Hematopoietic multipotent progenitor cell treated with erythropoietin and hydrocortisone succinate and interleukin-3 and kit ligand, for 8 days (in vitro differentiated cells): ENCODE measurements at regions not wholly inside any gene's neighbourhood (a gene's known extent, or its start where the extent isn't known, plus 50 kb on each side); places are given as distances from the start of the nearest gene placed in this dataset.

Experiments used
- DNase-seq: peaks from one replicate; pipeline ENCODE4 v3.0.0-alpha.2; 2015

DNA sequence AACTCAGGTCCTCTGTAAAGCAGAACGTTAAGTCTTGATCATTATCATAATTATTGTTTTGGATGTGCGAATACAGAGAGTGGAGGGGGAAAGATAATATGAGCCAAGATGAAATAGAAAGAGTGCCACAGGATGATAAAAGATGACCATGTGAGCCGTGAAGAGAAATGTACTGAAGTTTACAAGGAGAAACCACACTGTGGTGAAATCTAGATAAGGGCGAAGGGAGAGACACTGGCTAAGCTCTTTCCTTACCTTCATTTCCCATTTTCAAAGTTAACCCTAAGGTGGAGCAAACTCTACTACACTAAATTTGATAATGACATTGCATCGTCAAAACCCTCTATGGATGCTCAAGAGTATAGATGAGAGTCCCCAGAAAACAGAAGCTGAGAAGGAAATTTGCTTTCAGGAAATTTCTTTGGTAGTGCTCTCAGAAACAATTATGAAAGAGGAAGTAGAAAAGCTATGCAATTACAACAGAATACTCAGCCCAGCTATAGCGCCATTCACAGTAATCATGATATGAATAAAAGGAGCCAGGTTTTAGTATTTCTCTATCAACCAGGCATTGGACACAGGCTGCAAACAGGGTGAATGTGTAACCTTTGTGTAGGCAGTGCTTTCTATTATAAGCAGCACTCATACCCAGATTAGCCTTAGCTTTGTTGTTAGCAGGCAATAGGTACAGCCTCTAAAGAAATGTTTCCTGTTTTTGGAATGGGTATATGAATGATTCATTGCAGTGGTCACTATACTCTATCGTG lies 1080.7 kb downstream of the GRIK2 start:
- DNase-seq, result no peak

DNA sequence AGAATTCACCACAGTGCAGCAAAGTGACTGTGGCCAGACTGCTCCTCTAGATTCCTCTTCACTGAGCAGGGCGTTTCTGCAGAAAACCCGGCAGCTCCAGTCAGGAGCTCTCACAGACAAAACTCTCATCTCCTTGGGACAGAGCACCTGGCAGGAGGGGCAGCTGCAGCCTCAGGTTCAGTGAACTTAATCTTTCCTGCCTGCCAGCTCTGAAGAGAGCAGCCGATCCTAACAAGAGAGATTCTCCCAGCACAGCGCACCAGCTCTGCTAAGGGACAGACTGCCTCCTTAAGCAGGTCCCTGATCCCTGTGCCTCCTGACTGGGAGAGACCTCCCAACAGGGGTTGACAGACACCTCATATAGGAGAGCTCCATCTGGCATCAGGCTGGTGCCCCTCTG lies 1065.5 kb downstream of the GRIK2 start:
- DNase-seq, result no peak

DNA sequence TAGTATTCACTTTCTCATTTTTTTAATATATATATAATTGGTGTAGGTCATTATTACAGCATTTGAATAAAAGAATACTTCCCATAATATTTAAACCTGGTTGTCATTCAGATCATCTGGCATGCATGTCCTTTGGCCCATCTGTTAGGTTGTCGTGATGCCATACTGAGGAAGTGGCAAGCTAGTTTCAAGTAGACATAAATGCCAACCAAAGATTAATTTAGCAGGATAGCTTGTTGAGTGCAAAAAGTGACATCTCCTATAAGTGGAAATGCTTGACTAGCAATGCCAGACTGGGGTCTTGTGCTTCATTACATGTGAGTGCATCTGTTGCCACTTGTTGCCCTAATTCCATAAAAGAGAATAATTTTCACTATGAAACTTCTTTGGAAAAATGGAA lies 1044.7 kb downstream of the GRIK2 start:
- DNase-seq, result no peak

DNA sequence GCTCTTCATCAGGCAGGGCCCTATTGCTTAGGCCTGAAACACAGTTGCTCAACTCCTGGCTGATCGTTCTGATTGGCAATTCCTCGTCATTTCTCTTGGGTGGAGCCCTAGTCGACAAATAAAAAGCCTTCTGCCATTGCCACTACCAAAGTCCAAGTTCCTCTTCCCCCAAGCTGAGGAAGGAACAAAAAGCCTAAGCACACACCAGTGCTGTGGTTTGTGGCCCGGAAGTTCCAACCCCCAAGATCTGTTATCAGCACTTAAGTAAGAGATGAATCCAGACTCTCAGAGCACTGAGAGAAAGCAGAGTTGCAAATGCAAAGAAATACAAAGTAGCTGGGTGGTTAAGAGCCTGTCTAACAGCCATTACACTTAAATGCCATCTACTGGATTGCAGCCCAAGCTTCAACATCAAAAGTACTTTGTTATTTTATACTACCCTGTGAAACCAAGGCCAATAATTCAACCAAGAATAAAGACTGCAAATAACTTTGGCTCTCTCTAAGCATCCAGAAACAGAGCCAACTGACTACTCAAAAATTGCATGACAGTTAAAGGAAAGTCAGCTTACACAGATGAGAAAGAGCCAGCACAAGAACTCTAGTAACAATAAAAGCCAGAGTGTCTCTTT lies 1024.0 kb downstream of the GRIK2 start:
- DNase-seq, result peak; percentile 13

DNA sequence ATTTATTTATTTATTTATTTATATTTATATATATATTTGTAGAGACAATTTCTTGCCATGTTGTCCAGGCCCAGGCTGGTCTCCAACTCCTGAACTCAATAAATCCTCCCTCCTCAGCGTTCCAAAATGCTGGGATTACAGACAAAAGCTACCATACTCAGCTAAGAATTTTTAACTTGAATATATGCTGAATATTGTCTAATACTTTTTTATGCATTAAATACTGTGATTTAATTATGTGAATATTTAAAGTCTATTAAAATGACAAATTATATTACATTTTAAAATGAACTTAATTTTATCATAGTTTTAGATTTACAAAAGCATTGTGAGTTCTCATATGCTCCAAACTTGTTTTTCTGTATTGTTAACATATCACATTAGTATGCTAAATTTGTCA lies 1022.4 kb downstream of the GRIK2 start:
- DNase-seq, result no peak

DNA sequence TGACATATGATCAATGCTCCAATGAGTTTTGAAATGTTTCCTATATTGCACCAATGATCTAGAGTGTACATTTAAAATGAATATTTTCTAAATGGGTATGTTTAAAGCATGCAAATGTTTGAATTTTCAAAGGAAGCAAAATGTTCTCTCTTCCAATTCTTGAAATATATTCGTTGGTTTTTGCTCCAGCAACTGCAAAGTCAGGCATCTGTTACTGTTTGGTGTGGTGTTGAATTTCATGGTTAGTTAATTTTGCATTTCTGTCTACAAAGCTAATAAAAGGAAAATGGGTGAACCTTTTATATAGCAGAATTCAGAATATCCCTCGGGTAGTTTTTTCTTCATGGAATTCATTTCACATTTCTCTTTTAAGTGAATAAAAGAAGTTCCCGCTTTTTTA lies 1018.3 kb downstream of the GRIK2 start:
- DNase-seq, result no peak

DNA sequence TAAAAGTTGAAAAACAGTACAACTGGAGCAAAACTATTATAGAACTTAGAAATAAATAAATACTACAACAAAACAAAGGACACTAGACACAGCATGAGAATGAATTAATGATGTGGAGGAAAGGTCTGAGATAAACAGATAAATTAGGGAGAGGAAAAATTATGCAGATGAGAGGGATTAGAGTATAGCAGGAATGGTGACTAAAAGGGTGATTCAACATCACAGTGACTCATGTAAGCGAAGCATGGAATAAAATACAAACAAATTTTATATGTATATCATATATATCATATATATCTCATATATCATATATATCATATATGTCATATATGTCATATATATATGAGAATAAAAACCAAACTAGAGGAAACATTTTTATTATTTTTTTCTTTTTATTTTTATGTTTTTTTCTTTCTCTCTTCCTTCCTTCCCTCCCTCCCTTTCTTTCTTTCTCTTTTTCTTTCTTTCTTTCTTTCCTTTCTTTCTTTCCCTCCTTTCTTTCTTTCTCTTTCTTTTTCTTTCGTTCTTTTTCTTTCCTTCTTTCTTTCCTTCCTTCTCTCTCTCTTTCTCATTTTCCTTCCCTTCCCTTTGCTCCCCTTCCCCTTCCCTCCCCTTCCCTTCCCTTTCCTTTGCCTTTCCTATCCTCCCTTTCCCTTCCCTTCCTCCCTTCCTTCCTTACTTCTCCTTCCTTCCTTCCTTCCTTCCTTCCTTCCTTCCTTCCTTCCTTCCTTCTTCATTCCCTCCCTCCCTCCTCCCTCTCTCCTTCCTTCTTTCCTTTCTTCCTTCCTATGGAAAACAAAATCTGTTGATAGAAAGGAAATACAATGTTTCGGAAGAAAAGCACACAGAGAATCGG lies 1014.6 kb downstream of the GRIK2 start:
- no peak for DNase-seq

DNA sequence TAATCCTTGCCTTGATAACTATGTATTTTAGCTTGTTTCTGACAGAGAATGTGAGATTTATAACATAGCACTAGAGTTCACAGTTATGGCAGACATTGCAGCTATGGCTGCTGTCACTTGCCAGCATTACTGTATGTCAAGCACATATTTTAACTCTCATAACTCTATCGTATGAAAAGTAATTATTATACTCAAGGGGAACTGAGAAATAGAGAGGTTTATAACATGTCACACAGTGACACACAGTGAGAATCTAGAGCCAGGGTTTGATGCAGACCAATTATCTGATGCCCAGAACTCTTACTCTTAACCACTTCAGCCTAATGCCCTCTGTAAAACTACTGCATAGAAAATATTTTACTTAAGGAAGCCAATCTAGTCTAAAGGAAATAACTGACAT lies 1012.4 kb downstream of the GRIK2 start:
- DNase-seq, result no peak

DNA sequence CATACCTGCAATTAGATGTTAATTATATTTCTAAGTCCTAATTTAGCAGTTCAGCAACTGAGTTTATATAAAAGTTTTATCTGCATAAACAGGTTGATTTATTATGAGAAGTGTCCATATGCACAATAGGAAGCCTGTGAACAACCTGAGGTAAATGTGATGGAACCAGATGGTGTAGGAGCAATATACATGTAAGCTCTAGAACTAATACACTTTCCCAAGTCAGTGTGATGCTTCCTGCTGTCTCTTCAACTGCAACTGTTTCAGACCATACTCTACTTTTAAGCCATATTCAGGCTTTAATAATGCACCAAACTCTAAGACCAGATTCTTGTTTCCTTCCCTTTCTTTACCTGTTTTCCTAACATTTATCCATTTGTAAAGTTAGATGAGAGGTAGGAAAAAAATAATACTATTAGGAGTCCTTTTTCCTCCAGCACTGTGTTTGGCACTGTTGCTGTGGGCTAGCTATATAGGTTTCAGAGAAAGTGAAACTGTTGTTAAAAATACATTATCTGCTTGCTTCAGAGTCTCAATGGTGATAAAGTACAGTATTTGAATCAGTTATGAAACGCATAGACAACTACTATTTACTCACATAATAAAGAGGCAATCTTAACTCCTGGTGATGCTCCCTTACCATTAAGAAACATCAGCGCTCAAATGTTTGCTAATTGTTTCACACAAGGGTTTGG lies 1009.3 kb downstream of the GRIK2 start:
- DNase-seq, result no peak

DNA sequence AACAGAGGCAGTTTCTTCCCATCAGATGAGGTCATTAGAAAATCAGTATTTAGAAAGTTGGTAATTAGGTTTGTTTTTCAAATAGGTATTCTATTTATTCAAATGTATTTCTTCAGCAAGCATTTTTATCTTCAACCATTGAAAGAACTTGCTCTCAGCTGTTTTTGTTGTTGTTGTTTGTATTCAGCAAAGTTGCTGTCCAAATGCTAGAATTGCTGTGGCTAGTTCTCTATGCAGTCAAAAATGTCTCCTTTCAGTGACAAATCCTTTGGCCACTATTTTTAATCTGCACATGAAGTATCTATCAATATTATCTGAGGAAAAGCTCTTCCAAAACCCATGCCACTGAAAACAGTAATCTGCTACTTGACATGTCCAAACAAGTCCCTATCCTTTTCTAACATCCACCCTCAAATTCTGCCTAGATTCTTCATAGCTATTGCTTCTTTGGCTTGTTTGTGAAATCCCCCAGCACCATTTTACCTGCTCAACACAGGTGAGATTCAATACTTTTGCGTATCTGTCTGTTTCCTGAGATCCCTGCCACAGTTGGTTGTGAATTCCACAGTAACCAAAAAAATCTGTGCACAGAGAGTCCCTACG lies 1005.4 kb downstream of the GRIK2 start:
- DNase-seq, result no peak

DNA sequence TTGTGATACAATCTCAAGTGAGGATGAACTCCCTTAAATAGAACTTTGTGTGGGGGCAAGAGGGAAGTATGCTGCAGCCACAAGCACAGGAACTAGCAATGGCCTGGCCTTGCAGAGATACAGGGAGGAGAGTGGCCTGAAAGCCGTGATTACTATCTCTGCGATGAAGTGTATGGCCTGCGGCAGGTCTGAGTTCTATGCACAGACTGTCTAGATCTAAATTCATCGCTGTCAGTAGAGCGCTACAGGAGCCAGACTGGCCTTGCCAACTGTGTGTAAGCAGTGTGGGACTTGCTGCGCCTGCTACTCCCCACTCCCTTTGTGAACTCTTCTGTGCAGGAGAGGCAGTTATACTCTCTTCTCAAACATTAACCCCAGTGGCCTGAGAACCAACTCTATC lies 997.0 kb downstream of the GRIK2 start:
- no peak for DNase-seq

DNA sequence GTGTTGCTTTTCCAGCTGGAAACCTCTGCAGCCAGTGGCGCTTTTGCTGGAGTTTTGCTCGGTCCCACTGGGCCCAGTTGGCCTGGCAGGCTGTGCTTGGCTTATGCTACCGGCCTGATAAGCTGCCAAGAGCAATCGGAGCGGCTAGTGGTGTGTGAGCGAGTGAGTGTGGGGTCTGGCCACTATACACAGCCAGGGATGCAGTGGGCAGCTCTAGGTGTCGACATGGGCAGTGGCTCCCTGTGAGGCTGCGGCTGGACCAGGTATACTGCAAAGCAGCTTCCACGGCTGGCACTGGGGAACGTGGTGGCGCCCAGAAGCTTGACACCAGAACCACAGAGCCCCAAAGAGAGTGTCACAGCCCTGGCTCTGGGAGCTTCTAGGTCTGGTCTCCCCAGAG lies 996.5 kb downstream of the GRIK2 start:
- DNase-seq, result no peak

DNA sequence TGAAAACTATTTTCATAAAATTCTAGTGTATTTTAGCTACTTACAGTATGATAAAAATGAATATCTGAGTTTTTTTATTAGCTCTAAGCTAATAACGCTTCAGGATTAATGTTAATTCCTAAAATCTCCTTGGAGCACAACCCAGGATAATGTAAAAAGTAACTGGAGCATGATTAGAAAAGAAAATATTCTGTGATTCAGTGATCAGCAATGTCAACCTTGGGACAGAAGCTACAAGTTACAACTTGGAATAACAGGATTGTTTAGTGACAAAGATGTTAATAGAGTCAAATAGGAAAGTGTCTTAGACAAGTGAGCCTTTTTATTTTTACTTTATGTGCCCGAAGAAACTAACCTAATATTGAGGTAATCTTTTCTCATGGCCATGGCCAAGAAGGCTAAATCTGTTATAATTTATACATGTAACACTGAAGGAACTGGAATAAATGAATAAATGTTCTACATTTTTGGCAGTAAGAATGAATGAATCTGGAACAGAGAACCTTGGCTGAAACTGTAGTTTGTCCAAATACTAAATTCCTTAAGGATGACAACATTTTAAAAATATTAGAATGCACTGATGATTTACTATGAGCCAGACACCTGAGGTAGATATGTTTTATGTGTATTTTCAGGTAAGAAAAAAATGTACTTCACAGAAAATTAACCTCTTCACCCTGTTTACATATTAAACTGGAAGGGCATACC lies 994.0 kb downstream of the GRIK2 start:
- no peak for DNase-seq

DNA sequence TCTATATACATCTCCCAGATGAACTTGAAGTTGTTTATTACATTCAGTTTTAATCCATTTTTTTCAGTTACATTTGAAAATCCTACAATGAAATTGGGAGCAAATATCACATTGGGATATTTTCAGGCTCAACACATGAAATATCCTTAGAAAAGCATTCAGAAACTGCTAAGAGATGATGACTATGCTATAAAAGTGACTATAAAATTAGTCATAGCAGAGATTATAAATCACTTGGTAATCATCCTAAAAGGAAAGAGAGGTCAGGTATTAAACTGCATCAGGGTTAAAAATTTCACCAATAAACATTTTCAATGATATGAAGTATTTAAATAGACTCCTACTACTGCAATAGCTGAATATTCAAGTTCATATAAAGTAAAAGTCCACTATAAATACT lies 987.7 kb downstream of the GRIK2 start:
- DNase-seq, result no peak

DNA sequence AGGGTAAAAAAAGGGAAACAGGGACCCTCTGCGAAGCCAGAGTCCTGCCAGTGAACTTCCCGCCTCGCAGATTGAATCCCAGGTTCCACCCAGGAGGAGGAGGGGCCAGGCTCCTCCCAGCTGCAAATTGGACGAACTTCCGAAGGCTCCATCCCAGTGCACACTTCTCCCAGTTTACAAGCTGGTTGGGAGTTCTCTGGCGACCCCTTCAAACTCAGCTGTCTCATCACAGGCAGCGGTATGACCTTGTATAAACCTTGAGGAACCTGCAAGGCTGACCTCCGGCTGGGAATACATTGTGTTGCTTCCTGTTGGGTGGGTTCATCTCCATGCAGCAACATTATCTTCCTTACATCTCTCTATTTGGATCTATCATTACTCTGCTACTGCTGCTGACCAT lies 962.7 kb downstream of the GRIK2 start:
- DNase-seq, result no peak

DNA sequence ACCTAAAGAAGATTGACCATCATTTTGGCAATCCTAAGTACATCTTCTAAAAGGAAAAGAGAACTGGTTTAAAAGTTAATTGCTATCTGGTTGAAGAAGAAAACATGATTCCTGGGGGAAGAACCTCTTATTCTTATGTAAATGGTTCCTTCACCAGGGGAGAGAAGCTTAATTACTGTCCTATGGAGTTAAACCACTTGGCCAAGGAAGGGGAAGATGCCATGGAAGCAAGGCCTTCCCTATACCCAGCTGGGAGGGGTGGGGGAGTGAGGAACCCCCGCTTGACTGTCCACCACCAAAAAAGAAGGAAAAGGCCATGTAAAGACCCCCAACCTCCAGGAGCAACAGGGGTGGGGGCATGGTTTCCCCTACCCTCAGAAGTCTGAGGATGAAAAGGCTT lies 962.1 kb downstream of the GRIK2 start:
- no peak for DNase-seq

DNA sequence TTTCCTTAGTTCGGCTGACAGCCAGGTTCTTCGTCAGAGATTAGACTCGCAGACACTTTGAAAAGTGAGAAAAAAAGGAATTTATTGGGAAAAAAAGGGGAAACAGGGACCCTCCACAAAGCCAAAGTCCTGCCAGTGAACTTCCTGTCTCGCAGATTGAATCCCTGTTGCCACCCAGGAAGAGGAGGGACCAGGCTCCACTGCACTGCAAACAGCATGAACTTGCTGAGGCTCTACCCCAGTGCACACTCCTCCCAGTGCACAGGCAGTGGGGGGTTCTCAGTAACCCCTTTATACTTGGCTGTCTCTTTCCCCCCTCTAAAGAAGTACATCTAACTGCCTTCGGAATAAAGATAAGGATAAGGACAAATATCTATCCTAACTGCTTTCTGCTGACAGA lies 959.0 kb downstream of the GRIK2 start:
- no peak for DNase-seq

DNA sequence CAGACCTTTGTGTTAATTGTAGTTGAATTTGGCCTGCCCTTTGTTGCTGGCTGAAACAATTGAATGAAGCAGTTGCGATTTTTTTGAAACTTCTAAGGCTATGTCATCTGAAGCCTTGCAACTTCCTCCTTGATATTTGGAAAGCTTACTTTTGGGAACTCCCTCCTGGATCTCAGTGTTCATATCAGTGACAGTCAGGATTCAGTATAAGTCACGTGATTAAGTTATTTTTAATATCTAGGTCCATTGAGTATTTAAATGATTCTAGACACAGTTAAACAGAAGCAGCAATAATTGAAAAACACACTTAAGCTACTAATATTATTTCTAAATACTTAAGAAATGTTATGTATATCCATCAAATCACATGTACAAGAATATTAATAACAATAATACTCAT lies 951.3 kb downstream of the GRIK2 start:
- DNase-seq, result no peak

DNA sequence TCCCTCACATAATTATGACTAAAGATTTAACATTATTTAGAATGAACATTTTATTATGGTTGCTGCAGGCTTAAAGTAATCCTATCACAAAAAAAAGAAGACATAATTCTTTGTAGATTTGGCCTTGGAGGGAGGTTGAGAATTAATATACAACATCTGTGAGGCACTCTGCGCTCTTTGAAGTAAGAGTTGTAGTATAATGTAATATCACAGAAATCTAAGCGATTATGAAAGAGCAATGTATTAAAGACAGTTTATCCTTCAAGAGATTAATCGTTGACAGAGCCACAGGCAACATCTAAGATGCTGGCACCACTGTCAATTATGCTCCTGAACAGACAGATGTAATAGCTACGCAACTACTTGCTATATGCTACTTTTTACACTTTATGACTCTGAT lies 946.8 kb downstream of the GRIK2 start:
- no peak for DNase-seq

DNA sequence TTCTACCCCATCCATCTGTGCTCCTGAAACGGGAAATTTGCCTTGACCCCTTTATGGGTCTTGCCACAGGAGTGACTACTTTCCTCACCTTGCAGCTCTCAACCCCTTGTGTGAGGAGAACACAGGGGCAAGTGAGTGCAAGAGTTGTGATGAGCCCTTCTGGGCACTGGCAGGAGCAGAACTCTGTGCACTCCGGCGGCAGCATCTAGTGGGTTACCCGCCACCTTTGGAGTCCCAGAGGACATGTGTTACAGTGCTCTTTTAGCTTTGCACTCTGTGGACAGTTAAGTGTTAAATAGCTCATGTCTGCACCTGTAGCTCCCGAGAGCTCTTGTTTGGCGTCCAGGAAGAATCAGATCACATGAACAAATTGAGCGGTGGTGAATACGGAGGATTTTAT lies 940.2 kb downstream of the GRIK2 start:
- DNase-seq, result no peak

DNA sequence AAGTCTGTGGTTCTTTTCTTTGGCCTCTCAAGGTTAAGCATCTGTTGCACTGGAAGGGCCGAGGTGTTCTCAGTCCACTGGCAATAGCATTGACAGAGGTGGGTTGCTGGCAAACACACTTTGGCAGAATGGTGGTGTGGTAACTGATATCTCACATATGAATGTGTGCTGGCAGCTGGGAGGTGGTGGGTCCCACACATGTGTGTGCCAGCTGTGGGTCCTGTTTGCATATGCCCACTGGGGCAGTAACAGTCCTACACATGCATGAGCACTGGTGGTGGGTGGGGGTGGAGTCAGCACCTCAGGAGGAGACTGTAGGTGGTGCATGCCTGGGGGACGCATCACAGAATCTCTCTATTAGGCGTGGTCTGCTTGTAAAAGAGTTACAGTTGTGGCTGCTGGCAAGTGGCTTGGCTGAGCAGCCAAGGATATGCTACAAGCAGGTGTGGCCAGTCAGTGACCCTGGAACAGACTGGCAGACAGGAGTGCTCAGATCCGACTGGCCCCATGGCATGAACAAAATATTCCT lies 934.3 kb downstream of the GRIK2 start:
- no peak for DNase-seq

DNA sequence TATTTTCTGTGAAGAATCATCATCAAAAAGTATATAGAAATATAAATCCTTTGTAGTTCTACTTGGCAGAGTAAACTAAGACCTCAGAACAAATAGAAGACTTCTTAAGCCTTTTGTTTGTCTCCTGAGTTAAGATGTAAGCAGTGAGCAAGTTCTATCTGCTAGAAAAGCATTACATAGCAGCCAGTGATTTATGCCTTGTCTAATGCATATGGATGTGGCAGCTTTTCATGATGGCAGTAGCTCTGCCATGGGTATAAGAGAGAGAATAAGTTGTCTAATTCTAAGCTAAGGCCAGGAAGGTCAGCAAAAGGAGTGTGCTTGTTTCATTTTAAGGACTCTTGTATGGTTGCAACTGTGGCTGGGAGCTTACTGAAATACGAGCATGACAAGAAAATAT lies 920.2 kb downstream of the GRIK2 start:
- DNase-seq, result no peak
